WERI-Rb-1 (cell line): ENCODE measurements at regions not wholly inside any gene's neighbourhood (a gene's known extent, or its start where the extent isn't known, plus 50 kb on each side); places are given as distances from the start of the nearest gene placed in this dataset.

Experiments used
- DNase-seq: peaks from one replicate; pipeline ENCODE4 v3.0.0-alpha.2; 2020
- H3K27ac ChIP-seq: fragments of 250-450 bp; sonication (Bioruptor Pico); 2 replicates; pipeline ENCODE4 v1.5.1; 2020; ENCODE audit warnings: mild to moderate bottlenecking, moderate library complexity
- H3K27me3 ChIP-seq: fragments of 250-450 bp; sonication (Bioruptor Pico); 2 replicates; pipeline ENCODE4 v1.5.1; 2021; ENCODE audit warnings: mild to moderate bottlenecking, low read depth, moderate library complexity; ENCODE audit not compliant: insufficient read depth, severe bottlenecking
- H3K36me3 ChIP-seq: fragments of 250-450 bp; sonication (Bioruptor Pico); 2 replicates; pipeline ENCODE4 v1.5.1; 2020; ENCODE audit warnings: mild to moderate bottlenecking, moderate library complexity
- H3K4me3 ChIP-seq: 2 replicates; pipeline ENCODE4 v1.5.1; 2011; ENCODE audit warnings: low read depth, mild to moderate bottlenecking, control low read depth, low read length
- H3K9me3 ChIP-seq: fragments of 250-450 bp; sonication (Bioruptor Pico); 2 replicates; pipeline ENCODE4 v1.5.1; 2021; ENCODE audit warnings: mild to moderate bottlenecking, moderate library complexity; ENCODE audit not compliant: severe bottlenecking
- CTCF ChIP-seq: IDR thresholded peaks from 2 replicates; pipeline ENCODE4 v1.5.1; 2011; ENCODE audit warnings: low read depth, mild to moderate bottlenecking, control low read depth, inconsistent platforms, low read length

DNA sequence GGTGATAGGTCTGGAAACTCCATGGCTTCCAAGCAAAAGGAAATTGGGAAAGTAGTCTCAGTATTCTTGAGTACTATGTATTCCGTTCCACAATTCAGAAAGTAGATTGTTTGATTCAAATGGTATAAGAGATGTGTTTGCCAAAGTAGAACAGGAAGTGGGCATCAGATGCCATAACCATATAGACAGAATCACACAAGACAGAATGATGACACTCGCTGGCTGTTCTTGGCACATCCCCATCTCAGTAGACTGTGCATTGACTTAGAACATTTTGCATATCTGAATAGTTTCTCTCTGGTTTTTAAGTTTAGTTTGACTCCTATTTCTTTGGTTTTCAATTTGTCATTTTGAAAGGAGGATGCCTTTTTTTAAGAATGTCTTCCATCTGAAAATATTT, 221.1 kb upstream of the RGS6 start:
- H3K27ac ChIP-seq, result no peak overlapping the region
- TF ChIP-seq CTCF, result no peak
- DNase-seq, result no peak
- H3K9me3 ChIP-seq, result no peaks in the 10 kb centered on the region
- peaks cover 10% of the 10 kb centered on the region for H3K36me3 ChIP-seq
- no peaks in the 10 kb centered on the region for H3K27me3 ChIP-seq
- H3K4me3 ChIP-seq, result no peak overlapping the region

GRCh38 chr14:71711619-71712018, 220.6 kb upstream of the RGS6 start:
- H3K4me3 ChIP-seq, result no peak overlapping the region
- no peaks in the 10 kb centered on the region for H3K27me3 ChIP-seq
- H3K36me3 ChIP-seq, result peaks cover 10% of the 10 kb centered on the region
- no peak overlapping the region for H3K27ac ChIP-seq
- no peak for TF ChIP-seq CTCF
- no peaks in the 10 kb centered on the region for H3K9me3 ChIP-seq
- DNase-seq, result no peak

- no peaks in the 10 kb centered on the region for H3K9me3 ChIP-seq
- no peak for DNase-seq
- no peaks in the 10 kb centered on the region for H3K27me3 ChIP-seq
- no peak overlapping the region for H3K27ac ChIP-seq
- H3K36me3 ChIP-seq, result peaks cover 10% of the 10 kb centered on the region
- no peak overlapping the region for H3K4me3 ChIP-seq
- no peak for TF ChIP-seq CTCF
Observed at GRCh38 chr14:71712478-71712877, 219.8 kb upstream of the RGS6 start.

GRCh38 chr14:71713016-71713415, 219.2 kb upstream of the RGS6 start:
- TF ChIP-seq CTCF, result no peak
- Histone ChIP-seq H3K4me3 (no peak overlapping the region), H3K9me3 (no peaks in the 10 kb centered on the region), H3K27ac (no peak overlapping the region), H3K36me3 (peaks cover 10% of the 10 kb centered on the region), H3K27me3 (no peaks in the 10 kb centered on the region)
- no peak for DNase-seq

GRCh38 chr14:71713451-71713850, 218.8 kb upstream of the RGS6 start:
- Histone ChIP-seq H3K9me3 (no peaks in the 10 kb centered on the region), H3K4me3 (no peak overlapping the region), H3K36me3 (peaks cover 10% of the 10 kb centered on the region), H3K27me3 (no peaks in the 10 kb centered on the region), H3K27ac (no peak overlapping the region)
- no peak for TF ChIP-seq CTCF
- DNase-seq, result no peak

DNA sequence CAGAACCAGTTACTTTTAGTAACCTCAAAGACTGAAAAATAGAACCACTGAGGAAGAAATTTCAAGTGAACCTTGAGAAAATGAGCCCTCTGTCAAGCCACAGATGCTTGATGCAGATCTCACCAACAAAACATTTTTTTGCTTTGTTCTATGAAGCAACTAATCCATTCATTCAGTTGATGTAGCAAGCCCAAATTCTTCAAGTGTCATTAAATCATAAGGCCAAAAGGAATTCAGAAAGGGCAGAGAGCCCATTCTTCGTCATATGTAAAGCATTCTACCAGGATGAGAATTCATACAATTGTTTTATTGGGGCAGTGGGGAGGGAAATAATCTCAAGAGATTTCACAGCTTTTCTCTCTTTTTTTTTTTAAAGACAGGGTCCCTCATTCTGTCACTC, 218.0 kb upstream of the RGS6 start:
- no peak for DNase-seq
- H3K4me3 ChIP-seq, result no peak overlapping the region
- H3K27me3 ChIP-seq, result no peaks in the 10 kb centered on the region
- no peaks in the 10 kb centered on the region for H3K9me3 ChIP-seq
- no peak for TF ChIP-seq CTCF
- H3K27ac ChIP-seq, result no peak overlapping the region
- peaks cover 9% of the 10 kb centered on the region for H3K36me3 ChIP-seq
